Astrocyte (in vitro differentiated cells and primary cell): ENCODE measurements at regions not wholly inside any gene's neighbourhood (a gene's known extent, or its start where the extent isn't known, plus 50 kb on each side); places are given as distances from the start of the nearest gene placed in this dataset.

ENCODE experiments used
- DNase-seq: peaks from one replicate; pipeline ENCODE4 v3.0.0-alpha.2; 2010; ENCODE audit warnings: low read depth
- FAIRE-seq: peaks from 2 replicates; lab custom pipeline; 2011; peaks lifted over from hg19 to GRCh38; lab: Jason Lieb, UNC
- H2AFZ ChIP-seq: 2 replicates; pipeline ENCODE4 v1.6.0; 2012; ENCODE audit warnings: low read depth, low read length, inconsistent platforms
- H3K27ac ChIP-seq: 2 replicates; pipeline ENCODE4 v1.5.1; 2011; ENCODE audit warnings: low read depth, low read length, inconsistent platforms
- H3K27me3 ChIP-seq: 2 replicates; pipeline ENCODE4 v1.6.0; 2011; ENCODE audit warnings: low read length, inconsistent platforms; ENCODE audit not compliant: insufficient read depth
- H3K36me3 ChIP-seq: 2 replicates; pipeline ENCODE4 v1.5.1; 2011; ENCODE audit warnings: low read length, inconsistent platforms; ENCODE audit not compliant: insufficient read depth
- H3K4me1 ChIP-seq: 2 replicates; pipeline ENCODE4 v1.5.1; 2011; ENCODE audit warnings: low read length, inconsistent platforms; ENCODE audit not compliant: insufficient read depth
- H3K4me2 ChIP-seq: 2 replicates; pipeline ENCODE4 v1.6.0; 2012; ENCODE audit warnings: low read length, inconsistent platforms
- H3K4me3 ChIP-seq: 2 replicates; pipeline ENCODE4 v1.5.1; 2011; ENCODE audit warnings: low read depth, mild to moderate bottlenecking, low read length, inconsistent platforms; ENCODE audit not compliant: insufficient read depth
- H3K79me2 ChIP-seq: 2 replicates; pipeline ENCODE4 v1.6.0; 2012; ENCODE audit warnings: mild to moderate bottlenecking, low read length, inconsistent platforms; ENCODE audit not compliant: insufficient read depth
- H3K9ac ChIP-seq: 2 replicates; pipeline ENCODE4 v1.6.0; 2012; ENCODE audit warnings: mild to moderate bottlenecking, low read length, inconsistent platforms
- H3K9me3 ChIP-seq: 2 replicates; pipeline ENCODE4 v1.5.1; 2012; ENCODE audit warnings: low read depth, mild to moderate bottlenecking, low read length, inconsistent platforms; ENCODE audit not compliant: insufficient read depth
- H4K20me1 ChIP-seq: 2 replicates; pipeline ENCODE4 v1.6.0; 2012; ENCODE audit warnings: low read length, inconsistent platforms; ENCODE audit not compliant: insufficient read depth
- H3K27ac Mint-ChIP-seq: one replicate; pipeline ENCODE4 v1.8.0; 2021; ENCODE audit warnings: mild to moderate bottlenecking, mixed read lengths; ENCODE audit not compliant: unreplicated experiment
- H3K27me3 Mint-ChIP-seq: one replicate; pipeline ENCODE4 v1.8.0; 2021; ENCODE audit warnings: low read depth, mixed read lengths; ENCODE audit not compliant: unreplicated experiment
- H3K36me3 Mint-ChIP-seq: one replicate; pipeline ENCODE4 v1.8.0; 2021; ENCODE audit warnings: low read depth, mixed read lengths; ENCODE audit not compliant: unreplicated experiment
- H3K4me1 Mint-ChIP-seq: one replicate; pipeline ENCODE4 v1.8.0; 2021; ENCODE audit warnings: low read depth, mixed read lengths; ENCODE audit not compliant: unreplicated experiment
- H3K4me3 Mint-ChIP-seq: one replicate; pipeline ENCODE4 v1.8.0; 2021; ENCODE audit warnings: mild to moderate bottlenecking, moderate library complexity, mixed read lengths; ENCODE audit not compliant: unreplicated experiment
- H3K9me3 Mint-ChIP-seq: one replicate; pipeline ENCODE4 v1.8.0; 2021; ENCODE audit warnings: mild to moderate bottlenecking, mixed read lengths; ENCODE audit not compliant: unreplicated experiment
- EZH2 ChIP-seq: IDR thresholded peaks from 2 replicates; pipeline ENCODE4 v1.6.1; 2012; ENCODE audit warnings: mild to moderate bottlenecking, low read length, inconsistent platforms; ENCODE audit not compliant: insufficient read depth
- TF ChIP-seq, protein P1 (sequence below): IDR thresholded peaks from 2 replicates; pipeline ENCODE4 v1.5.1; 2011; ENCODE audit warnings: low read depth, mild to moderate bottlenecking, inconsistent platforms, low read length, moderate library complexity; ENCODE audit not compliant: insufficient read depth

DNA sequence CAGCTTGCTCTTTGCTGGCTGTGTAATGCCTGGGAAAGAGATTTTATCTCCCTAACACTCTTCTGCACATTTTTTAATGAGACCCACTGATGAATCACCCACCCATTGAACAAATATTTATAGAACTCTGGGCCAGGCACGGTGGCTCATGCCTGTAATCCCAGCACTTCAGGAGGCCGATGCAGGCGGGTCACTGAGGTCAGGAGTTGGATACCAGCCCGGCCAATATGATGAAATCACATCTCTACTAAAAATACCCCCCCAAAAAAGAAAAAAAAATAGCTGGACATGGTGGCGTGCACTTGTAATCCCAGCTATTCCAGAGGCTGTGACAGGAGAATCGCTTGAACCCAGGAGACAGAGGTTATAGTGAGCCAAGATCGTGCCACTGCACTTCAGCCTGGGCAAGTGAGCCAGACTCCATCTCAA is 82.1 kb upstream of the SIRPA start:
- H3K9me3 Mint-ChIP-seq = peaks cover 1% of the 10 kb centered on the region
- Histone ChIP-seq H3K4me3 (no peak overlapping the region), H3K79me2 (no peaks in the 10 kb centered on the region), H3K9me3 (no peaks in the 10 kb centered on the region), H3K27ac (peak overlapping the region; percentile 29), H3K9ac (peak overlapping the region; percentile 33), H3K4me2 (peak overlapping the region; percentile 60), H4K20me1 (no peaks in the 10 kb centered on the region), H3K27me3 (no peaks in the 10 kb centered on the region), H3K36me3 (no peaks in the 10 kb centered on the region), H3K4me1 (peaks cover 69% of the 10 kb centered on the region), H2AFZ (no peak overlapping the region)
- peak overlapping the region; percentile 93 for H3K27ac Mint-ChIP-seq
- H3K36me3 Mint-ChIP-seq = peaks cover 2% of the 10 kb centered on the region
- peak; percentile 90 for DNase-seq
- no peak overlapping the region for H3K4me3 Mint-ChIP-seq
- TF ChIP-seq, protein P1, sequence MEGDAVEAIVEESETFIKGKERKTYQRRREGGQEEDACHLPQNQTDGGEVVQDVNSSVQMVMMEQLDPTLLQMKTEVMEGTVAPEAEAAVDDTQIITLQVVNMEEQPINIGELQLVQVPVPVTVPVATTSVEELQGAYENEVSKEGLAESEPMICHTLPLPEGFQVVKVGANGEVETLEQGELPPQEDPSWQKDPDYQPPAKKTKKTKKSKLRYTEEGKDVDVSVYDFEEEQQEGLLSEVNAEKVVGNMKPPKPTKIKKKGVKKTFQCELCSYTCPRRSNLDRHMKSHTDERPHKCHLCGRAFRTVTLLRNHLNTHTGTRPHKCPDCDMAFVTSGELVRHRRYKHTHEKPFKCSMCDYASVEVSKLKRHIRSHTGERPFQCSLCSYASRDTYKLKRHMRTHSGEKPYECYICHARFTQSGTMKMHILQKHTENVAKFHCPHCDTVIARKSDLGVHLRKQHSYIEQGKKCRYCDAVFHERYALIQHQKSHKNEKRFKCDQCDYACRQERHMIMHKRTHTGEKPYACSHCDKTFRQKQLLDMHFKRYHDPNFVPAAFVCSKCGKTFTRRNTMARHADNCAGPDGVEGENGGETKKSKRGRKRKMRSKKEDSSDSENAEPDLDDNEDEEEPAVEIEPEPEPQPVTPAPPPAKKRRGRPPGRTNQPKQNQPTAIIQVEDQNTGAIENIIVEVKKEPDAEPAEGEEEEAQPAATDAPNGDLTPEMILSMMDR = no peak
- no peak for TF ChIP-seq EZH2
- H3K27me3 Mint-ChIP-seq = peaks cover 2% of the 10 kb centered on the region
- FAIRE-seq = peak; percentile 97
- H3K4me1 Mint-ChIP-seq = peaks cover 67% of the 10 kb centered on the region

DNA sequence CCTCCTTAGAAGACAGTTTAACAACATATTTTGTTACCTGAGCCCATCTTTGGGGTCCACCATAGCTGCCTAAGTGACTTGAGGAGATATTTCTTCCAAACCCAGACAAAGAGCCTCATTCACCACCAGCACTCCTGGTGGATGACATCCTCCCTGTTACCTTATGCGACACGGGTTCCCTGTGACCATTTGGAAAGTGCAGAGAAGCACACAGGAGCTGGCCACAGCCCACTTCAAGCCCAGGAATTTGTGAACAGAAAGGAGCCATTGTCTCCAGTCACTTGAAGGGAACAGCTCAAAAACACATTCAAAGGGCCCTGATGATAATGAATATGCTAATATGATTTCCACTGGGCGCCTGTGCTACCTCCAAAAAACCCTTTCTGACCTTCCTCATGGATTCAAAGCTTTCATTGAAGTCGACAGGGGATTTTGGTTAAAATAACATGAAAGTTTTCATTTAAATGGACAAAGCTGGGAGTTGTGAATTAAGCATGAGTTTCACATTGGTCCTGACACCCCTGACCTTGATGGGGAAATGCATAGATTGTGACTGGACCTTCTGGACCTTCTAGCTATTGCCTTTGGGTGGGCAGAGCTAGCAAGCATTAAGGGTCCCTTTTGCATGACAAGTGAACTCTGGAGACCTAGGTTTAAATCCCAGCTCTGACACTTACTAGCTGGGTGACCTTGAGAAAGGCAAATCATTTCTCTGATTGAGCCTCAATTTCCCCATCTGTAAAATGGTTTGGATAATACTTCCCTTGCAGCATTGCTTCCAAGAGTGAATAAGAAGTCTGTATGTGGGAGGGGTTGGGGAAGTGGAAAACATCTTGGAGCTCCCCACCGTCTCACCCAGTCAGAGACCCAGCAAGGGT is 83.3 kb upstream of the SIRPA start:
- no peaks in the 10 kb centered on the region for H4K20me1 ChIP-seq
- Mint-ChIP-seq H3K27ac (peak overlapping the region; percentile 90), H3K4me1 (peaks cover 66% of the 10 kb centered on the region), H3K27me3 (no peaks in the 10 kb centered on the region), H3K4me3 (no peak overlapping the region), H3K36me3 (peaks cover 2% of the 10 kb centered on the region), H3K9me3 (peaks cover 1% of the 10 kb centered on the region)
- TF ChIP-seq, protein P1 = no peak
- H2AFZ ChIP-seq = no peak overlapping the region
- DNase-seq = peak; percentile 34
- H3K36me3 ChIP-seq = no peaks in the 10 kb centered on the region
- no peaks in the 10 kb centered on the region for H3K9me3 ChIP-seq
- H3K79me2 ChIP-seq = no peaks in the 10 kb centered on the region
- peaks cover 67% of the 10 kb centered on the region for H3K4me1 ChIP-seq
- H3K27me3 ChIP-seq = no peaks in the 10 kb centered on the region
- peak overlapping the region; percentile 44 for H3K27ac ChIP-seq
- peak overlapping the region; percentile 45 for H3K4me2 ChIP-seq
- H3K4me3 ChIP-seq = no peak overlapping the region
- no peak for FAIRE-seq
- peak overlapping the region; percentile 80 for H3K9ac ChIP-seq
